Astrocyte (in vitro differentiated cells and primary cell): ENCODE measurements at regions not wholly inside any gene's neighbourhood (a gene's known extent, or its start where the extent isn't known, plus 50 kb on each side); places are given as distances from the start of the nearest gene placed in this dataset.

ENCODE experiments used
- CTCF ChIP-seq: IDR thresholded peaks from 2 replicates; pipeline ENCODE4 v1.5.1; 2011; ENCODE audit warnings: low read depth, mild to moderate bottlenecking, inconsistent platforms, low read length, moderate library complexity; ENCODE audit not compliant: insufficient read depth
- EZH2 ChIP-seq: IDR thresholded peaks from 2 replicates; pipeline ENCODE4 v1.6.1; 2012; ENCODE audit warnings: mild to moderate bottlenecking, low read length, inconsistent platforms; ENCODE audit not compliant: insufficient read depth

DNA sequence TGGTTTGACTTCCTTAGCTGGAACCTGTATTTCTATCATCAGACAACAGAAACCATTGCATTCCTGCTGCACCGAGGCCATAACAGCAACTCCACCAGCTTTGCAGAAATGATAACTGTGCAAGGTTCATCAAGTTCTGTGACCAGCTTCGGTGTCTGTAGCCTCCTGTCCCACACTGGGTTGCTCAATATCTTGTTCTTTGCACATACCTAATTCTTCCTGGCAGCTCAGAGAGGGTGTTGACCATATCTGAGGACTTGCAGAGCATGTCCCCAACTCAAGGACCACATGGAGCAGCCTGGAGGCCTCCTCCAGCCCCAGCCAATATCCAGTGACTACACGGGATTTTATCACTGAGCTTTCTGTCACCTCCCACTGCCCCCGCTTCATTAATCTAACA is 59.3 kb upstream of the SCAF8 start:
- TF ChIP-seq CTCF (no peak), EZH2 (no peak)
